ENCODE measurements at regions not wholly inside any gene's neighbourhood (a gene's known extent, or its start where the extent isn't known, plus 50 kb on each side); places are given as distances from the start of the nearest gene placed in this dataset.

- H3K4me1 ChIP-seq (ENCODE audit: control insufficient read depth, insufficient read depth, low read length), result peaks cover 58% of the 10 kb centered on the region
- H2AFZ ChIP-seq (ENCODE audit: control insufficient read depth, low read depth, low read length), result no peak overlapping the region
- CTCF ChIA-PET, result interaction anchor here (1.0 kb wide), 1 partner anchor 207 kb away, joined by 4 read pairs; no protein-coding TSS in a partner anchor
- peaks cover 2% of the 10 kb centered on the region; the same call in 1 of the 3 replicates for H3K9me3 ChIP-seq (replicated peaks; ENCODE audit: control insufficient read depth, insufficient read depth, low read length)
- 65% methylated on average over 7 of the region's 7 CpGs for WGBS (ENCODE audit: insufficient coverage, insufficient replicate concordance, low lambda C conversion rate, missing lambda C conversion rate)
- no peaks in the 10 kb centered on the region for H3K36me3 ChIP-seq (ENCODE audit: control insufficient read depth in 2 of 2, insufficient read depth in 2 of 2, low read length in 1 of 2)
- TF ChIP-seq SMAD5 (IDR thresholded peaks at IDR 0.05; ENCODE audit: low read depth), result no peak
- TF ChIP-seq NR2F1 (conservative IDR thresholded peaks at IDR 0.05), result no peak
- TF ChIP-seq RCOR1 (conservative IDR thresholded peaks at IDR 0.05; ENCODE audit: low read depth, low read length), result no peak
- TF ChIP-seq ZNF687 (IDR thresholded peaks at IDR 0.05), result no peak
- TF ChIP-seq KDM1A (IDR thresholded peaks at IDR 0.05; ENCODE audit: borderline replicate concordance), result no peak
- TF ChIP-seq ATF3 (IDR thresholded peaks at IDR 0.05; ENCODE audit: borderline replicate concordance, extremely low read depth, low read depth, low read length), result no peak
- no peak for TF ChIP-seq ZNF217 (IDR thresholded peaks at IDR 0.05)
- in situ Hi-C loops (cut with MboI) (no loop called here), intact Hi-C loops (cut with micrococcal nuclease; ENCODE audit: unreplicated experiment) (no loop called here)
- BruUV-seq (replicated peaks), result no TSS peak
- no peak for FAIRE-seq
- POLR2A ChIA-PET, result interaction anchor here (1.0 kb wide), 1 partner anchor 12 kb away, joined by 3 read pairs; no protein-coding TSS in a partner anchor
- no peaks in the 10 kb centered on the region for H4K20me1 ChIP-seq (ENCODE audit: control insufficient read depth, insufficient read depth)
- ATAC-seq, result no peak
- no peak overlapping the region for H3K27ac ChIP-seq (ENCODE audit: control insufficient read depth, insufficient read depth)
- H3K4me3 ChIP-seq, result no peak overlapping the region
- no peaks in the 10 kb centered on the region for H3K27me3 ChIP-seq (replicated peaks in 1 of 2; ENCODE audit: control insufficient read depth in 2 of 2, insufficient read depth in 2 of 2, low read length in 1 of 2)
- H3K79me2 ChIP-seq (ENCODE audit: control insufficient read depth, insufficient read depth, low read length), result no peaks in the 10 kb centered on the region
- no peak for DNase-seq (ENCODE audit: low read depth, low spot score)
- RAD21 ChIA-PET (ENCODE audit: unreplicated experiment), result no interaction called here
- SMC1A ChIA-PET (ENCODE audit: uncharacterized antibody, unreplicated experiment), result interaction anchor here (1.9 kb wide), 1 partner anchor 8 kb away, joined by 5 read pairs; no protein-coding TSS in a partner anchor
- no peak overlapping the region for H3K4me2 ChIP-seq (ENCODE audit: control insufficient read depth, insufficient read depth)
- no peak overlapping the region for H3K9ac ChIP-seq (ENCODE audit: control insufficient read depth, insufficient read depth, low read length)
Measured at GRCh38 chr15:70260580-70260979, 162.9 kb upstream of the TLE3 start.
